SK-N-SH treated with all-trans-retinoic acid at 6 μM for 48 hours (cell line): ENCODE measurements at regions not wholly inside any gene's neighbourhood (a gene's known extent, or its start where the extent isn't known, plus 50 kb on each side); places are given as distances from the start of the nearest gene placed in this dataset.

Experiments
- ARNTL ChIP-seq: fragments of 450-650 bp; formaldehyde crosslinking; IDR thresholded peaks from 2 replicates; pipeline ENCODE4 v1.5.0; 2020; ENCODE audit warnings: low read depth, mild to moderate bottlenecking, moderate library complexity, borderline replicate concordance
- BACH2 ChIP-seq: fragments of 250-450 bp; sonication (Bioruptor Pico); IDR thresholded peaks from 2 replicates; pipeline ENCODE4 v1.9.0; 2021; ENCODE audit warnings: mild to moderate bottlenecking, borderline replicate concordance
- OSR1 ChIP-seq: fragments of 250-450 bp; sonication (Bioruptor Pico); IDR thresholded peaks from 2 replicates; pipeline ENCODE4 v1.8.0; 2022; ENCODE audit warnings: moderate library complexity, mild to moderate bottlenecking, inconsistent platforms
- RARB ChIP-seq: fragments of 250-450 bp; sonication (Bioruptor Pico); IDR thresholded peaks from 2 replicates; pipeline ENCODE4 v1.8.0; 2021; ENCODE audit warnings: mild to moderate bottlenecking, moderate library complexity
- SNAI2 ChIP-seq: fragments of 250-450 bp; sonication (Bioruptor Pico); IDR thresholded peaks from 2 replicates; pipeline ENCODE4 v1.5.0; 2020; ENCODE audit warnings: mild to moderate bottlenecking, moderate library complexity
- ZFP3 ChIP-seq: fragments of 250-450 bp; sonication (Bioruptor Pico); IDR thresholded peaks from 2 replicates; pipeline ENCODE4 v1.5.0; 2020; ENCODE audit warnings: mild to moderate bottlenecking, moderate library complexity
- ZFP30 ChIP-seq: fragments of 450-650 bp; formaldehyde crosslinking; IDR thresholded peaks from 2 replicates; pipeline ENCODE4 v1.5.0; 2022; ENCODE audit warnings: mild to moderate bottlenecking, moderate library complexity
- ZNF565 ChIP-seq: fragments of 450-650 bp; formaldehyde crosslinking; conservative IDR thresholded peaks from 2 replicates; pipeline ENCODE4 v1.5.0; 2020; ENCODE audit warnings: low read depth, mild to moderate bottlenecking, moderate library complexity
- ZNF8 ChIP-seq: fragments of 450-650 bp; formaldehyde crosslinking; IDR thresholded peaks from 2 replicates; pipeline ENCODE4 v1.5.0; 2020; ENCODE audit warnings: mild to moderate bottlenecking, moderate library complexity
- TF ChIP-seq, protein P1 (sequence below): fragments of 250-450 bp; sonication (Bioruptor Pico); IDR thresholded peaks from 2 replicates; pipeline ENCODE4 v1.5.1; 2021; ENCODE audit warnings: mild to moderate bottlenecking, moderate library complexity
- TF ChIP-seq, protein P2 (sequence below): fragments of 250-450 bp; sonication (Bioruptor Pico); IDR thresholded peaks from 2 replicates; pipeline ENCODE4 v1.5.0; 2020; ENCODE audit warnings: mild to moderate bottlenecking, moderate library complexity
- TF ChIP-seq, protein P3 (sequence below): fragments of 250-450 bp; sonication (Bioruptor Pico); IDR thresholded peaks from 2 replicates; pipeline ENCODE4 v1.8.0; 2021; ENCODE audit warnings: low read depth, mild to moderate bottlenecking, moderate library complexity, borderline replicate concordance
- TF ChIP-seq, protein P4 (sequence below): fragments of 250-450 bp; sonication (Bioruptor Pico); IDR thresholded peaks from 2 replicates; pipeline ENCODE4 v1.8.0; 2020; ENCODE audit warnings: mild to moderate bottlenecking, moderate library complexity, borderline replicate concordance
- TF ChIP-seq, protein P5 (sequence below): fragments of 250-450 bp; sonication (Bioruptor Pico); IDR thresholded peaks from 2 replicates; pipeline ENCODE4 v1.5.1; 2020; ENCODE audit warnings: low read depth, mild to moderate bottlenecking, moderate library complexity

DNA sequence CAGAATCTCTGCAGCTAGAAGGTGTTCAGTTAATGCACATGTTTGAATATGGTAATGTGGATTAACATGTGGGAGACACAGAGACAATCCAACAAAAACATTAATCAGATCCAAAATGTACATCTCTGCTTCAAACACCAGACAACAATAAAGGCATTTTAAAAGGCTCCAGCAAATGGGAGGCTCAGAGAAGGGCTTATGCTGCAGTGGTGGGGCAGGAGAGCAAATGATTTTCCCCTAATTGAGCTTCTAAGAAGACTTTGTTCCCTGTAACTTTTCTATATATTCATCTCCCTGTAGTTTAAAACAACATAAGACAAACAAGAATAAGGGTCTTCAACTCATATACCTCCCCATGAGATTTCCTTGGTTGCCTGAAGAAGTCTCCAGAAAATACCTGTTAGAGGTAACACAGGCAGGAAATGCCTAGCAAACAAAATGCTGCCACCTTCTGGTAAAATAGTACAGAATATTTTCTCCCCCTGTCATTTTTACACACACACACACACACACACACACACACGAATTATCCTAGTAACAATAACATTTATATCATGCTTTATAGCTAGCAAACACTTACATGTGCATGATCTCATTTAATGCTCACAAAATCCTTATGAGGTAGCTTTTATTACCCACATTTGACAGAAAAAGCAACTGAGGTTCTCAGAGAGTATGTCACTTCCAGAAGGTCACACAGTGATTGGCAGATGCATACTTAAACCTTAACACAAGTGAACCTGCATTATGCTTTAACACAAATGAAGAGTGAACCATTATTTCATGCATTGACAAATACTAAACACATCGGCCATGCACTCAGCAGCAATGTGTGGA, 123.4 kb upstream of the MB21D2 start:
- TF ChIP-seq, protein P1, sequence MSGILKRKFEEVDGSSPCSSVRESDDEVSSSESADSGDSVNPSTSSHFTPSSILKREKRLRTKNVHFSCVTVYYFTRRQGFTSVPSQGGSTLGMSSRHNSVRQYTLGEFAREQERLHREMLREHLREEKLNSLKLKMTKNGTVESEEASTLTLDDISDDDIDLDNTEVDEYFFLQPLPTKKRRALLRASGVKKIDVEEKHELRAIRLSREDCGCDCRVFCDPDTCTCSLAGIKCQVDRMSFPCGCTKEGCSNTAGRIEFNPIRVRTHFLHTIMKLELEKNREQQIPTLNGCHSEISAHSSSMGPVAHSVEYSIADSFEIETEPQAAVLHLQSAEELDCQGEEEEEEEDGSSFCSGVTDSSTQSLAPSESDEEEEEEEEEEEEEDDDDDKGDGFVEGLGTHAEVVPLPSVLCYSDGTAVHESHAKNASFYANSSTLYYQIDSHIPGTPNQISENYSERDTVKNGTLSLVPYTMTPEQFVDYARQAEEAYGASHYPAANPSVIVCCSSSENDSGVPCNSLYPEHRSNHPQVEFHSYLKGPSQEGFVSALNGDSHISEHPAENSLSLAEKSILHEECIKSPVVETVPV (CRISPR knock-in tag) = no peak
- no peak for TF ChIP-seq RARB (CRISPR knock-in tag)
- TF ChIP-seq ZNF565 = no peak
- TF ChIP-seq, protein P2, sequence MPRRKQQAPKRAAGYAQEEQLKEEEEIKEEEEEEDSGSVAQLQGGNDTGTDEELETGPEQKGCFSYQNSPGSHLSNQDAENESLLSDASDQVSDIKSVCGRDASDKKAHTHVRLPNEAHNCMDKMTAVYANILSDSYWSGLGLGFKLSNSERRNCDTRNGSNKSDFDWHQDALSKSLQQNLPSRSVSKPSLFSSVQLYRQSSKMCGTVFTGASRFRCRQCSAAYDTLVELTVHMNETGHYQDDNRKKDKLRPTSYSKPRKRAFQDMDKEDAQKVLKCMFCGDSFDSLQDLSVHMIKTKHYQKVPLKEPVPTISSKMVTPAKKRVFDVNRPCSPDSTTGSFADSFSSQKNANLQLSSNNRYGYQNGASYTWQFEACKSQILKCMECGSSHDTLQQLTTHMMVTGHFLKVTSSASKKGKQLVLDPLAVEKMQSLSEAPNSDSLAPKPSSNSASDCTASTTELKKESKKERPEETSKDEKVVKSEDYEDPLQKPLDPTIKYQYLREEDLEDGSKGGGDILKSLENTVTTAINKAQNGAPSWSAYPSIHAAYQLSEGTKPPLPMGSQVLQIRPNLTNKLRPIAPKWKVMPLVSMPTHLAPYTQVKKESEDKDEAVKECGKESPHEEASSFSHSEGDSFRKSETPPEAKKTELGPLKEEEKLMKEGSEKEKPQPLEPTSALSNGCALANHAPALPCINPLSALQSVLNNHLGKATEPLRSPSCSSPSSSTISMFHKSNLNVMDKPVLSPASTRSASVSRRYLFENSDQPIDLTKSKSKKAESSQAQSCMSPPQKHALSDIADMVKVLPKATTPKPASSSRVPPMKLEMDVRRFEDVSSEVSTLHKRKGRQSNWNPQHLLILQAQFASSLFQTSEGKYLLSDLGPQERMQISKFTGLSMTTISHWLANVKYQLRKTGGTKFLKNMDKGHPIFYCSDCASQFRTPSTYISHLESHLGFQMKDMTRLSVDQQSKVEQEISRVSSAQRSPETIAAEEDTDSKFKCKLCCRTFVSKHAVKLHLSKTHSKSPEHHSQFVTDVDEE = no peak
- no peak for TF ChIP-seq ZFP30
- no peak for TF ChIP-seq ARNTL
- no peak for TF ChIP-seq ZFP3 (CRISPR knock-in tag)
- TF ChIP-seq, protein P3, sequence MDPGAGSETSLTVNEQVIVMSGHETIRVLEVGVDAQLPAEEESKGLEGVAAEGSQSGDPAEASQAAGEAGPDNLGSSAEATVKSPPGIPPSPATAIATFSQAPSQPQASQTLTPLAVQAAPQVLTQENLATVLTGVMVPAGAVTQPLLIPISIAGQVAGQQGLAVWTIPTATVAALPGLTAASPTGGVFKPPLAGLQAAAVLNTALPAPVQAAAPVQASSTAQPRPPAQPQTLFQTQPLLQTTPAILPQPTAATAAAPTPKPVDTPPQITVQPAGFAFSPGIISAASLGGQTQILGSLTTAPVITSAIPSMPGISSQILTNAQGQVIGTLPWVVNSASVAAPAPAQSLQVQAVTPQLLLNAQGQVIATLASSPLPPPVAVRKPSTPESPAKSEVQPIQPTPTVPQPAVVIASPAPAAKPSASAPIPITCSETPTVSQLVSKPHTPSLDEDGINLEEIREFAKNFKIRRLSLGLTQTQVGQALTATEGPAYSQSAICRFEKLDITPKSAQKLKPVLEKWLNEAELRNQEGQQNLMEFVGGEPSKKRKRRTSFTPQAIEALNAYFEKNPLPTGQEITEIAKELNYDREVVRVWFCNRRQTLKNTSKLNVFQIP = no peak
- TF ChIP-seq, protein P4, sequence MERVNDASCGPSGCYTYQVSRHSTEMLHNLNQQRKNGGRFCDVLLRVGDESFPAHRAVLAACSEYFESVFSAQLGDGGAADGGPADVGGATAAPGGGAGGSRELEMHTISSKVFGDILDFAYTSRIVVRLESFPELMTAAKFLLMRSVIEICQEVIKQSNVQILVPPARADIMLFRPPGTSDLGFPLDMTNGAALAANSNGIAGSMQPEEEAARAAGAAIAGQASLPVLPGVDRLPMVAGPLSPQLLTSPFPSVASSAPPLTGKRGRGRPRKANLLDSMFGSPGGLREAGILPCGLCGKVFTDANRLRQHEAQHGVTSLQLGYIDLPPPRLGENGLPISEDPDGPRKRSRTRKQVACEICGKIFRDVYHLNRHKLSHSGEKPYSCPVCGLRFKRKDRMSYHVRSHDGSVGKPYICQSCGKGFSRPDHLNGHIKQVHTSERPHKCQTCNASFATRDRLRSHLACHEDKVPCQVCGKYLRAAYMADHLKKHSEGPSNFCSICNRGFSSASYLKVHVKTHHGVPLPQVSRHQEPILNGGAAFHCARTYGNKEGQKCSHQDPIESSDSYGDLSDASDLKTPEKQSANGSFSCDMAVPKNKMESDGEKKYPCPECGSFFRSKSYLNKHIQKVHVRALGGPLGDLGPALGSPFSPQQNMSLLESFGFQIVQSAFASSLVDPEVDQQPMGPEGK (CRISPR knock-in tag) = no peak
- TF ChIP-seq SNAI2 (CRISPR knock-in tag) = no peak
- TF ChIP-seq ZNF8 (CRISPR knock-in tag) = no peak
- TF ChIP-seq, protein P5, sequence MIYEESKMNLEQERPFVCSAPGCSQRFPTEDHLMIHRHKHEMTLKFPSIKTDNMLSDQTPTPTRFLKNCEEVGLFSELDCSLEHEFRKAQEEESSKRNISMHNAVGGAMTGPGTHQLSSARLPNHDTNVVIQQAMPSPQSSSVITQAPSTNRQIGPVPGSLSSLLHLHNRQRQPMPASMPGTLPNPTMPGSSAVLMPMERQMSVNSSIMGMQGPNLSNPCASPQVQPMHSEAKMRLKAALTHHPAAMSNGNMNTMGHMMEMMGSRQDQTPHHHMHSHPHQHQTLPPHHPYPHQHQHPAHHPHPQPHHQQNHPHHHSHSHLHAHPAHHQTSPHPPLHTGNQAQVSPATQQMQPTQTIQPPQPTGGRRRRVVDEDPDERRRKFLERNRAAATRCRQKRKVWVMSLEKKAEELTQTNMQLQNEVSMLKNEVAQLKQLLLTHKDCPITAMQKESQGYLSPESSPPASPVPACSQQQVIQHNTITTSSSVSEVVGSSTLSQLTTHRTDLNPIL (CRISPR knock-in tag) = no peak
- TF ChIP-seq BACH2 (CRISPR knock-in tag) = no peak
- TF ChIP-seq OSR1 = no peak
